Breast epithelium (tissue), 4 donors: ENCODE measurements at regions not wholly inside any gene's neighbourhood (a gene's known extent, or its start where the extent isn't known, plus 50 kb on each side); places are given as distances from the start of the nearest gene placed in this dataset.

Source experiments
- DNase-seq, 2 donors: peaks; one replicate each; pipeline ENCODE4 v3.0.0-alpha.2; 2019; ENCODE audit warnings: low spot score in 2 of 2
- H3K27ac ChIP-seq, 2 donors: fragments of 200-600 bp; sonication (generic) in 1 of 2; one replicate each; pipeline ENCODE4 v1.5.1; 2016 to 2019; ENCODE audit warnings: mild to moderate bottlenecking in 1 of 2
- H3K27me3 ChIP-seq, 2 donors: fragments of 200-600 bp; sonication (generic) in 1 of 2; one replicate each; pipeline versions ENCODE4 v1.5.1 to v1.6.0; 2017 to 2019; ENCODE audit warnings: control low read depth in 1 of 2, mild to moderate bottlenecking in 1 of 2
- H3K36me3 ChIP-seq: fragments of 200-600 bp; one replicate; pipeline ENCODE4 v1.5.1; 2019
- H3K4me1 ChIP-seq, 2 donors: fragments of 200-600 bp; sonication (generic); one replicate each; pipeline ENCODE4 v1.5.1; 2016 to 2019; ENCODE audit warnings: control low read depth in 1 of 2
- H3K4me3 ChIP-seq, 3 donors: fragments of 200-600 bp; sonication (generic); 1 replicate in 2 of 3; 2 replicates in 1 of 3; pipeline ENCODE4 v1.5.1; 2016 to 2019; ENCODE audit warnings: mild to moderate bottlenecking in 3 of 3, moderate library complexity in 2 of 3
- H3K9me3 ChIP-seq, 2 donors: fragments of 200-600 bp; sonication (generic) in 1 of 2; one replicate each; pipeline ENCODE4 v1.5.1; 2016 to 2019; ENCODE audit warnings: control low read depth in 1 of 2
- CTCF ChIP-seq, 3 donors: fragments of 450-650 bp; IDR thresholded peaks; one replicate each; pipeline ENCODE4 v1.5.1; 2016 to 2017; ENCODE audit warnings: antibody characterized with exemption in 3 of 3, mild to moderate bottlenecking in 3 of 3, moderate library complexity in 3 of 3
- POLR2A ChIP-seq: fragments of 450-650 bp; IDR thresholded peaks from one replicate; pipeline ENCODE4 v1.6.1; 2016; ENCODE audit warnings: antibody characterized with exemption, mild to moderate bottlenecking, moderate library complexity
- POLR2AphosphoS5 ChIP-seq, 3 donors: sonication (generic); formaldehyde crosslinking; IDR thresholded peaks; one replicate each; pipeline ENCODE4 v1.6.1; 2017; ENCODE audit warnings: antibody characterized with exemption in 3 of 3
- intact Hi-C: fragments of 100-400 bp; cut with DNase I; formaldehyde crosslinking; loops from one replicate; pipeline ENCODE4 v1.15.1; 2023; ENCODE audit warnings: low total_unique reads

DNA sequence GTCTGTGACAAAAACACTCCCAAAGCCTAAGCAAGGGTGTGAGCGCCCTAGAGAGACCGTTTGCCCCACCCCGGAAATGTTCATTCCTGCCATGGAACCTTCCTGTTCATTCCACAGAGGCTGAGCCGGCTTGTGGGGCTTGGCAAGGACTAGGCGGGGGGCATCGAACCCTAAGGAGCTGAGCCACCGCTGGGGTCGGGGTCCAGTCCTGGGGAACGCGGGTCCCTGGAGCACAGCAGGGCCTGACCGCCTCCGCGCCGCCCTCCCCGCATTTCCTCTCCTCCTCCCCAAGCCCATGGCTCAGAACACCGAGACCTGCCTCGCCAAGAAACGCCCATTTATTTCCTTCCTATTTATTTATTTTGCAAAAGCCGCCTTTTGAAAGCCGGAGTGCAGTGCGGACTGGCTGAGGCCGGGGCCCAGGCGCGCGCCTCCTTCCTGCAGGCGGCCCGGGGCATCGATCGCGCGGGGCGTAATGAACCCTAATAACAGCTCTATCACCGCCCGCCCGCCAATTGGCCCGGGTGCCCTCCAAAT is 228.9 kb upstream of the IRX4 start:
- Histone ChIP-seq H3K4me3 (no peak overlapping the region), H3K27ac (no peak overlapping the region), H3K4me1 (no peaks in the 10 kb centered on the region), H3K9me3 (no peaks in the 10 kb centered on the region), H3K27me3 (no peaks in the 10 kb centered on the region), H3K36me3 (no peaks in the 10 kb centered on the region)
- DNase-seq, result no peak
- no peak for TF ChIP-seq CTCF (IDR thresholded peaks at IDR 0.05)
- no peak for TF ChIP-seq POLR2A
- TF ChIP-seq POLR2AphosphoS5 (IDR thresholded peaks at IDR 0.05), result no peak
- intact Hi-C loops, result no loop called here

- H3K36me3 ChIP-seq, result no peaks in the 10 kb centered on the region
- no peak for TF ChIP-seq POLR2A
- TF ChIP-seq CTCF (IDR thresholded peaks at IDR 0.05), result no peak
- no peak for TF ChIP-seq POLR2AphosphoS5 (IDR thresholded peaks at IDR 0.05)
- H3K4me3 ChIP-seq, result no peak overlapping the region
- no peak for DNase-seq
- H3K27ac ChIP-seq, result no peak overlapping the region
- no peaks in the 10 kb centered on the region for H3K4me1 ChIP-seq
- no peaks in the 10 kb centered on the region for H3K9me3 ChIP-seq
- H3K27me3 ChIP-seq, result no peaks in the 10 kb centered on the region
- intact Hi-C loops, result no loop called here
Observed at GRCh38 chr5:2110934-2111462, 228.3 kb upstream of the IRX4 start.

- H3K27ac ChIP-seq, result no peak overlapping the region
Observed at GRCh38 chr5:2110137-2110933, 227.6 kb upstream of the IRX4 start.

GRCh38 chr5:2109566-2109965 is 226.8 kb upstream of the IRX4 start:
- Histone ChIP-seq H3K27ac (no peak overlapping the region), H3K4me1 (no peaks in the 10 kb centered on the region), H3K27me3 (no peaks in the 10 kb centered on the region), H3K4me3 (no peak overlapping the region), H3K9me3 (no peaks in the 10 kb centered on the region), H3K36me3 (no peaks in the 10 kb centered on the region)
- no peak for DNase-seq
- intact Hi-C loops, result no loop called here
- TF ChIP-seq POLR2A (no peak), POLR2AphosphoS5 (IDR thresholded peaks at IDR 0.05) (no peak), CTCF (IDR thresholded peaks at IDR 0.05) (no peak)

More at GRCh38 chr5:2110137-2110933, 227.6 kb upstream of the IRX4 start:
- Histone ChIP-seq H3K9me3 (no peaks in the 10 kb centered on the region), H3K27me3 (no peaks in the 10 kb centered on the region), H3K4me3 (no peak overlapping the region), H3K4me1 (no peaks in the 10 kb centered on the region), H3K36me3 (no peaks in the 10 kb centered on the region)
- intact Hi-C loops, result no loop called here
- DNase-seq, result no peak
- TF ChIP-seq POLR2A, result no peak

GRCh38 chr5:2106721-2107120 is 224.0 kb upstream of the IRX4 start:
- TF ChIP-seq POLR2A, result no peak
- no peak for TF ChIP-seq CTCF (IDR thresholded peaks at IDR 0.05)
- Histone ChIP-seq H3K27me3 (no peaks in the 10 kb centered on the region), H3K4me3 (no peak overlapping the region), H3K36me3 (no peaks in the 10 kb centered on the region), H3K4me1 (no peaks in the 10 kb centered on the region), H3K27ac (no peak overlapping the region), H3K9me3 (no peaks in the 10 kb centered on the region)
- intact Hi-C loops, result no loop called here
- no peak for DNase-seq
